AG04450 (cell line): ENCODE measurements at regions not wholly inside any gene's neighbourhood (a gene's known extent, or its start where the extent isn't known, plus 50 kb on each side); places are given as distances from the start of the nearest gene placed in this dataset.

Experiments used
- CTCF ChIA-PET: fragments of 300-600, 350-600 bp; formaldehyde crosslinking; extraction: SDS; loops from one replicate; lab custom pipeline; 2022; ENCODE audit warnings: antibody characterized with exemption, inconsistent platforms; lab: Charles Lee
- POLR2A ChIA-PET: fragments of 350-600 bp; formaldehyde crosslinking; extraction: SDS; loops from one replicate; lab custom pipeline; 2021; ENCODE audit warnings: antibody characterized with exemption, inconsistent platforms; lab: Yijun Ruan, JAX
- DNase-seq: peaks from one replicate; pipeline ENCODE4 v3.0.0-alpha.2; 2011; ENCODE audit warnings: low read depth, low spot score
- H3K27ac ChIP-seq: one replicate; pipeline ENCODE4 v1.5.1; 2012; ENCODE audit warnings: low read depth, low read length, control low read depth
- H3K27me3 ChIP-seq: one replicate; pipeline ENCODE4 v1.6.0; 2012; ENCODE audit warnings: low read length; ENCODE audit not compliant: control insufficient read depth, insufficient read depth
- H3K4me3 ChIP-seq: 2 replicates; pipeline ENCODE4 v1.5.1; 2011; ENCODE audit warnings: mild to moderate bottlenecking, low read depth, low read length, control low read depth
- H3K9me3 ChIP-seq: 2 replicates; pipeline ENCODE4 v1.5.1; 2012; ENCODE audit warnings: low read length; ENCODE audit not compliant: control insufficient read depth, insufficient read depth
- CTCF ChIP-seq: IDR thresholded peaks from 2 replicates; pipeline ENCODE4 v1.5.1; 2011; ENCODE audit warnings: low read depth, low read length, control low read depth, inconsistent platforms

GRCh38 chr9:95722141-95722540, 153.3 kb upstream of the ERCC6L2 start:
- no peak for DNase-seq
- no peak for TF ChIP-seq CTCF
- ChIA-PET CTCF (no interaction called here), POLR2A (no interaction called here)
- H3K4me3 ChIP-seq, result no peak overlapping the region
- peaks cover 3% of the 10 kb centered on the region; the same call in 1 of the 2 replicates for H3K9me3 ChIP-seq
- H3K27ac ChIP-seq, result no peak overlapping the region
- peaks cover 26% of the 10 kb centered on the region for H3K27me3 ChIP-seq

GRCh38 chr9:95721061-95721531, 154.4 kb upstream of the ERCC6L2 start:
- H3K4me3 ChIP-seq, result no peak overlapping the region
- TF ChIP-seq CTCF, result no peak
- CTCF ChIA-PET, result no interaction called here
- peaks cover 3% of the 10 kb centered on the region; the same call in 1 of the 2 replicates for H3K9me3 ChIP-seq
- peaks cover 29% of the 10 kb centered on the region for H3K27me3 ChIP-seq
- no peak overlapping the region for H3K27ac ChIP-seq
- POLR2A ChIA-PET, result no interaction called here
- DNase-seq, result no peak

GRCh38 chr9:95720496-95720895, 155.0 kb upstream of the ERCC6L2 start:
- POLR2A ChIA-PET, result no interaction called here

GRCh38 chr9:95719354-95719753, 156.1 kb upstream of the ERCC6L2 start:
- CTCF ChIA-PET, result interaction anchor here (0.7 kb wide), 1 partner anchor 185 kb away, joined by 4 read pairs; no protein-coding TSS in a partner anchor
- Histone ChIP-seq H3K9me3 (peaks cover 8% of the 10 kb centered on the region; the same call in 1 of the 2 replicates), H3K4me3 (no peak overlapping the region), H3K27me3 (peaks cover 16% of the 10 kb centered on the region), H3K27ac (no peak overlapping the region)
- DNase-seq, result no peak
- POLR2A ChIA-PET, result interaction anchor here (0.6 kb wide), 1 partner anchor 123 kb away, joined by 5 read pairs; no protein-coding TSS in a partner anchor
- no peak for TF ChIP-seq CTCF

More at GRCh38 chr9:95720496-95720895, 155.0 kb upstream of the ERCC6L2 start:
- Histone ChIP-seq H3K9me3 (peaks cover 3% of the 10 kb centered on the region; the same call in 1 of the 2 replicates), H3K27ac (no peak overlapping the region), H3K4me3 (no peak overlapping the region), H3K27me3 (peaks cover 26% of the 10 kb centered on the region)
- no peak for DNase-seq
- CTCF ChIA-PET, result no interaction called here
- TF ChIP-seq CTCF, result no peak

GRCh38 chr9:95718263-95718662, 157.2 kb upstream of the ERCC6L2 start:
- POLR2A ChIA-PET, result no interaction called here
- Histone ChIP-seq H3K27me3 (peaks cover 15% of the 10 kb centered on the region), H3K4me3 (no peak overlapping the region), H3K9me3 (peaks cover 11% of the 10 kb centered on the region; the same call in 1 of the 2 replicates), H3K27ac (no peak overlapping the region)
- DNase-seq, result no peak
- CTCF ChIA-PET, result interaction anchor here (1.6 kb wide), 1 partner anchor 9 kb away, joined by 7 read pairs; no protein-coding TSS in a partner anchor
- no peak for TF ChIP-seq CTCF
